Mammary epithelial cell (primary cell): ENCODE measurements at regions not wholly inside any gene's neighbourhood (a gene's known extent, or its start where the extent isn't known, plus 50 kb on each side); places are given as distances from the start of the nearest gene placed in this dataset.

ENCODE experiments used
- EZH2 ChIP-seq: IDR thresholded peaks from 2 replicates; pipeline ENCODE4 v1.6.1; 2012; ENCODE audit warnings: low read length, inconsistent platforms, borderline replicate concordance
- TF ChIP-seq, protein P1 (sequence below), 2 donors: IDR thresholded peaks in 1 of 2; conservative IDR thresholded peaks in 1 of 2; 2 replicates each; pipeline ENCODE4 v1.5.1; 2011 to 2012; ENCODE audit warnings: inconsistent platforms in 2 of 2, low read length in 2 of 2, mild to moderate bottlenecking in 2 of 2, control low read depth in 1 of 2, low read depth in 1 of 2; ENCODE audit not compliant: insufficient read depth in 1 of 2; ENCODE audit errors: extremely low read depth in 1 of 2

DNA sequence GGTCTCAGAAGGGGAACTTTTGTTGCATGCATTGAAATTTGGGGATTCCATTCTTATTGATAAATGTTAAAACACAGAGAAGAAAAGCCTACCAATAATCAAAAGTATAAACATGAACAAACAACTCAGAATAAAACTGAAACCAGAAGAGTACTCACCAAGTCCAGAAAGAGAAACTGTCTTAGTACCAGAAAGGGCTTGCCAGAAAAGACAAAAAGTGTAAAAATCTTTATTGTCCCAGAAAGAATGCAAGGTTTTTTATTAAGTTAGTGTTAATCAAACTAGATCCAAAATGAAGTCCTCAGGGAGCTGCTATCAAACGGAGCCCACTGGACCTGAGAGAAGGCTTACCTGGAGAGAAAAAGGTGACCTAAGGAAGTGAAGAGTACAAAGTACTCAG, 897.5 kb downstream of the PCDH7 start:
- TF ChIP-seq, protein P1, sequence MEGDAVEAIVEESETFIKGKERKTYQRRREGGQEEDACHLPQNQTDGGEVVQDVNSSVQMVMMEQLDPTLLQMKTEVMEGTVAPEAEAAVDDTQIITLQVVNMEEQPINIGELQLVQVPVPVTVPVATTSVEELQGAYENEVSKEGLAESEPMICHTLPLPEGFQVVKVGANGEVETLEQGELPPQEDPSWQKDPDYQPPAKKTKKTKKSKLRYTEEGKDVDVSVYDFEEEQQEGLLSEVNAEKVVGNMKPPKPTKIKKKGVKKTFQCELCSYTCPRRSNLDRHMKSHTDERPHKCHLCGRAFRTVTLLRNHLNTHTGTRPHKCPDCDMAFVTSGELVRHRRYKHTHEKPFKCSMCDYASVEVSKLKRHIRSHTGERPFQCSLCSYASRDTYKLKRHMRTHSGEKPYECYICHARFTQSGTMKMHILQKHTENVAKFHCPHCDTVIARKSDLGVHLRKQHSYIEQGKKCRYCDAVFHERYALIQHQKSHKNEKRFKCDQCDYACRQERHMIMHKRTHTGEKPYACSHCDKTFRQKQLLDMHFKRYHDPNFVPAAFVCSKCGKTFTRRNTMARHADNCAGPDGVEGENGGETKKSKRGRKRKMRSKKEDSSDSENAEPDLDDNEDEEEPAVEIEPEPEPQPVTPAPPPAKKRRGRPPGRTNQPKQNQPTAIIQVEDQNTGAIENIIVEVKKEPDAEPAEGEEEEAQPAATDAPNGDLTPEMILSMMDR (conservative IDR thresholded peaks at IDR 0.05 in 1 of 2, IDR thresholded peaks at IDR 0.05 in 1 of 2; ENCODE audit: extremely low read depth in 1 of 2, insufficient read depth in 1 of 2, low read depth in 1 of 2, low read length in 2 of 2): no peak
- TF ChIP-seq EZH2: no peak
